Adipocyte (in vitro differentiated cells): ENCODE measurements at regions not wholly inside any gene's neighbourhood (a gene's known extent, or its start where the extent isn't known, plus 50 kb on each side); places are given as distances from the start of the nearest gene placed in this dataset.

ENCODE experiments used
- DNase-seq: peaks from one replicate; pipeline ENCODE4 v3.0.0-alpha.2; 2015; ENCODE audit warnings: low read depth
- H3K27me3 ChIP-seq: replicated peaks from 2 replicates; pipeline ENCODE4 v1.7.0; 2013; ENCODE audit warnings: mild to moderate bottlenecking, low read length, moderate library complexity; ENCODE audit not compliant: control insufficient read depth, insufficient read depth
- H3K36me3 ChIP-seq: 2 replicates; pipeline ENCODE4 v1.7.0; 2013; ENCODE audit warnings: low read length, mild to moderate bottlenecking, moderate library complexity; ENCODE audit not compliant: control insufficient read depth, insufficient read depth, severe bottlenecking
- H3K4me1 ChIP-seq: 2 replicates; pipeline ENCODE4 v1.7.0; 2013; ENCODE audit warnings: mild to moderate bottlenecking, low read length, moderate library complexity; ENCODE audit not compliant: control insufficient read depth, insufficient read depth
- H3K4me3 ChIP-seq: 2 replicates; pipeline ENCODE4 v1.7.0; 2013; ENCODE audit warnings: mild to moderate bottlenecking, low read length, moderate library complexity
- H3K9ac ChIP-seq: 2 replicates; pipeline ENCODE4 v1.7.0; 2013; ENCODE audit warnings: mild to moderate bottlenecking, low read length, moderate library complexity
- H3K9me3 ChIP-seq: 2 replicates; pipeline ENCODE4 v1.7.0; 2013; ENCODE audit warnings: mild to moderate bottlenecking, low read length, moderate library complexity; ENCODE audit not compliant: control insufficient read depth

- Histone ChIP-seq H3K9ac (no peak overlapping the region), H3K27me3 (no peaks in the 10 kb centered on the region), H3K9me3 (no peaks in the 10 kb centered on the region), H3K36me3 (no peaks in the 10 kb centered on the region), H3K4me3 (no peak overlapping the region), H3K4me1 (no peaks in the 10 kb centered on the region)
- DNase-seq: no peak
Measured at GRCh38 chr7:10212649-10213048, 761.0 kb upstream of the PHF14 start.

- H3K36me3 ChIP-seq: no peaks in the 10 kb centered on the region
- H3K27me3 ChIP-seq: no peaks in the 10 kb centered on the region
- no peaks in the 10 kb centered on the region for H3K4me1 ChIP-seq
- H3K9me3 ChIP-seq: no peaks in the 10 kb centered on the region
- H3K9ac ChIP-seq: no peak overlapping the region
- DNase-seq: no peak
- no peak overlapping the region for H3K4me3 ChIP-seq
Measured at GRCh38 chr7:10216462-10216861, 757.2 kb upstream of the PHF14 start.

- Histone ChIP-seq H3K36me3 (no peaks in the 10 kb centered on the region), H3K9me3 (no peaks in the 10 kb centered on the region), H3K9ac (no peak overlapping the region), H3K27me3 (no peaks in the 10 kb centered on the region), H3K4me3 (no peak overlapping the region), H3K4me1 (no peaks in the 10 kb centered on the region)
- DNase-seq: no peak
Measured at GRCh38 chr7:10221084-10221483, 752.6 kb upstream of the PHF14 start.

- Histone ChIP-seq H3K4me1 (no peaks in the 10 kb centered on the region), H3K9ac (no peak overlapping the region), H3K4me3 (no peak overlapping the region), H3K9me3 (no peaks in the 10 kb centered on the region), H3K36me3 (no peaks in the 10 kb centered on the region), H3K27me3 (no peaks in the 10 kb centered on the region)
- DNase-seq: no peak
Measured at GRCh38 chr7:10222976-10223375, 750.7 kb upstream of the PHF14 start.

- H3K4me1 ChIP-seq: no peaks in the 10 kb centered on the region
- no peaks in the 10 kb centered on the region for H3K36me3 ChIP-seq
- no peaks in the 10 kb centered on the region for H3K27me3 ChIP-seq
- H3K9me3 ChIP-seq: no peaks in the 10 kb centered on the region
- H3K4me3 ChIP-seq: no peak overlapping the region
- no peak overlapping the region for H3K9ac ChIP-seq
- no peak for DNase-seq
Measured at GRCh38 chr7:10225275-10225674, 748.4 kb upstream of the PHF14 start.

GRCh38 chr7:10237306-10237705 lies 736.4 kb upstream of the PHF14 start:
- no peaks in the 10 kb centered on the region for H3K27me3 ChIP-seq
- H3K9ac ChIP-seq: no peak overlapping the region
- DNase-seq: no peak
- H3K9me3 ChIP-seq: no peaks in the 10 kb centered on the region
- H3K4me1 ChIP-seq: no peaks in the 10 kb centered on the region
- H3K4me3 ChIP-seq: no peak overlapping the region
- H3K36me3 ChIP-seq: no peaks in the 10 kb centered on the region

- Histone ChIP-seq H3K9ac (no peak overlapping the region), H3K4me3 (no peak overlapping the region), H3K4me1 (no peaks in the 10 kb centered on the region), H3K36me3 (no peaks in the 10 kb centered on the region), H3K9me3 (no peaks in the 10 kb centered on the region), H3K27me3 (no peaks in the 10 kb centered on the region)
- DNase-seq: no peak
Measured at GRCh38 chr7:10238641-10239040, 735.0 kb upstream of the PHF14 start.

- no peak for DNase-seq
- Histone ChIP-seq H3K27me3 (no peaks in the 10 kb centered on the region), H3K4me1 (no peaks in the 10 kb centered on the region), H3K9ac (no peak overlapping the region), H3K4me3 (no peak overlapping the region), H3K36me3 (no peaks in the 10 kb centered on the region), H3K9me3 (peaks cover 3% of the 10 kb centered on the region)
Measured at GRCh38 chr7:10239695-10240345, 733.9 kb upstream of the PHF14 start.

- Histone ChIP-seq H3K4me1 (no peaks in the 10 kb centered on the region), H3K36me3 (no peaks in the 10 kb centered on the region), H3K27me3 (no peaks in the 10 kb centered on the region), H3K9me3 (peaks cover 15% of the 10 kb centered on the region), H3K4me3 (no peak overlapping the region), H3K9ac (no peak overlapping the region)
- DNase-seq: no peak
Measured at GRCh38 chr7:10245406-10245805, 728.3 kb upstream of the PHF14 start.

GRCh38 chr7:10257438-10257837 lies 716.2 kb upstream of the PHF14 start:
- no peaks in the 10 kb centered on the region for H3K36me3 ChIP-seq
- H3K4me3 ChIP-seq: no peak overlapping the region
- no peaks in the 10 kb centered on the region for H3K27me3 ChIP-seq
- no peaks in the 10 kb centered on the region for H3K9me3 ChIP-seq
- DNase-seq: no peak
- H3K4me1 ChIP-seq: no peaks in the 10 kb centered on the region
- H3K9ac ChIP-seq: no peak overlapping the region

- Histone ChIP-seq H3K36me3 (no peaks in the 10 kb centered on the region), H3K9ac (no peak overlapping the region), H3K4me1 (no peaks in the 10 kb centered on the region), H3K4me3 (no peak overlapping the region), H3K9me3 (no peaks in the 10 kb centered on the region), H3K27me3 (no peaks in the 10 kb centered on the region)
- DNase-seq: no peak
Measured at GRCh38 chr7:10266976-10267375, 706.7 kb upstream of the PHF14 start.

- no peaks in the 10 kb centered on the region for H3K36me3 ChIP-seq
- H3K9ac ChIP-seq: no peak overlapping the region
- no peak for DNase-seq
- H3K4me3 ChIP-seq: no peak overlapping the region
- H3K9me3 ChIP-seq: no peaks in the 10 kb centered on the region
- no peaks in the 10 kb centered on the region for H3K4me1 ChIP-seq
- H3K27me3 ChIP-seq: no peaks in the 10 kb centered on the region
Measured at GRCh38 chr7:10268034-10268433, 705.6 kb upstream of the PHF14 start.
